Cardiac fibroblast (primary cell): ENCODE measurements at regions not wholly inside any gene's neighbourhood (a gene's known extent, or its start where the extent isn't known, plus 50 kb on each side); places are given as distances from the start of the nearest gene placed in this dataset.

Experiments
- DNase-seq, 2 donors: peaks; one replicate each; pipeline versions ENCODE4 v3.0.0 to v3.0.0-alpha.2; 2010; ENCODE audit warnings: low read depth in 2 of 2
- H3K4me3 ChIP-seq, 2 donors: replicated peaks in 1 of 2; 1 replicate in 1 of 2; 2 replicates in 1 of 2; pipeline ENCODE4 v1.5.1; 2011; ENCODE audit warnings: low read depth in 2 of 2, low read length in 2 of 2, mild to moderate bottlenecking in 2 of 2, moderate library complexity in 1 of 2
- CTCF ChIP-seq: IDR thresholded peaks from one replicate; pipeline ENCODE4 v1.5.1; 2011; ENCODE audit warnings: low read depth, mild to moderate bottlenecking, low read length, inconsistent platforms

- TF ChIP-seq CTCF, result no peak
- DNase-seq, result peak in 1 of 2 donors; percentile 78
- no peak overlapping the region for H3K4me3 ChIP-seq
These were observed 253.8 kb upstream of the COL8A1 start for GRCh38 chr3:99384596-99384995.

GRCh38 chr3:99376926-99377325 is 261.5 kb upstream of the COL8A1 start:
- TF ChIP-seq CTCF, result no peak

GRCh38 chr3:99373846-99374210 is 264.6 kb upstream of the COL8A1 start:
- no peak for DNase-seq
- H3K4me3 ChIP-seq, result no peak overlapping the region
- TF ChIP-seq CTCF, result no peak

More at GRCh38 chr3:99376926-99377325, 261.5 kb upstream of the COL8A1 start:
- no peak for DNase-seq
- no peak overlapping the region for H3K4me3 ChIP-seq

GRCh38 chr3:99373088-99373845 is 265.1 kb upstream of the COL8A1 start:
- DNase-seq, result peak; percentile 38 to 41
- no peak overlapping the region for H3K4me3 ChIP-seq
- TF ChIP-seq CTCF, result no peak

- DNase-seq, result no peak
- H3K4me3 ChIP-seq, result no peak overlapping the region
- TF ChIP-seq CTCF, result no peak
These were observed 271.5 kb upstream of the COL8A1 start for GRCh38 chr3:99366663-99367429.

GRCh38 chr3:99365979-99366378 is 272.4 kb upstream of the COL8A1 start:
- no peak for TF ChIP-seq CTCF
- DNase-seq, result no peak
- no peak overlapping the region for H3K4me3 ChIP-seq
